HCT116 (cell line): ENCODE measurements at regions not wholly inside any gene's neighbourhood (a gene's known extent, or its start where the extent isn't known, plus 50 kb on each side); places are given as distances from the start of the nearest gene placed in this dataset.

Experiments used
- ATAC-seq: fragments of 200-7000 bp; cut with Tn5 transposase; 2 replicates; pipeline ENCODE4 v1.9.1; 2020; ENCODE audit warnings: mild to moderate bottlenecking, moderate library complexity
- BruUV-seq: library from RNA; stranded (reverse); fragments of 400-500 nt; replicated peaks from 2 replicates; lab custom pipeline; 2021; lab: Mats Ljungman, UMichigan
- CTCF ChIA-PET: fragments of 300-600 bp; sonication (Branson Sonifier 250); formaldehyde crosslinking; loops from one replicate; lab custom pipeline; 2021; ENCODE audit warnings: antibody characterized with exemption; lab: Charles Lee
- POLR2A ChIA-PET: fragments of 300-600, 350-600 bp; sonication (Branson Sonifier 250); formaldehyde crosslinking; loops from one replicate; lab custom pipeline; 2021; ENCODE audit warnings: antibody characterized with exemption; lab: Charles Lee
- RAD21 ChIA-PET, 2 experiments: fragments of 300-600 bp; sonication (Branson Sonifier 250); formaldehyde crosslinking; loops; one replicate each; lab custom pipeline; 2023; ENCODE audit warnings: low total read pairs in 2 of 2; ENCODE audit not compliant: uncharacterized antibody in 2 of 2, unreplicated experiment in 2 of 2, low non-redundant PET in 1 of 2; lab: Charles Lee
- DNase-seq: peaks from one replicate; pipeline ENCODE4 v3.0.0-alpha.2; 2010; ENCODE audit warnings: low read depth, low spot score
- H2AFZ ChIP-seq: fragments of 200-600 bp; shearing (Covaris generic), sonication (generic); 2 replicates; pipeline ENCODE4 v1.6.1; 2017; ENCODE audit warnings: low read depth, mixed run types, mixed read lengths, antibody characterized with exemption, low read length; ENCODE audit not compliant: poor library complexity, severe bottlenecking
- H3K27ac ChIP-seq: 2 replicates; pipeline ENCODE4 v1.5.1; 2012; ENCODE audit warnings: low read depth, low read length
- H3K27me3 ChIP-seq: fragments of 200-600 bp; sonication (generic); 2 replicates; pipeline ENCODE4 v1.6.1; 2016; ENCODE audit warnings: mixed run types, low read length, mixed read lengths; ENCODE audit not compliant: insufficient read depth
- H3K36me3 ChIP-seq, 2 experiments: fragments of 200-500 bp in 1 of 2; fragments of 200-600 bp in 1 of 2; sonication (Bioruptor generic) in 1 of 2; sonication (generic) in 1 of 2; 2 replicates each; pipeline versions ENCODE4 v1.5.1 to v1.6.1; 2014 to 2016; ENCODE audit warnings: low read length in 2 of 2, inconsistent platforms in 1 of 2, mixed read lengths in 1 of 2, mixed run types in 1 of 2; ENCODE audit not compliant: insufficient read depth in 2 of 2, control insufficient read depth in 1 of 2
- H3K4me1 ChIP-seq, 2 experiments: fragments of 200-600 bp in 1 of 2; sonication (generic) in 1 of 2; 2 replicates each; pipeline versions ENCODE4 v1.5.1 to v1.6.1; 2012 to 2017; ENCODE audit warnings: low read length in 2 of 2, inconsistent platforms in 1 of 2, mild to moderate bottlenecking in 1 of 2, mixed read lengths in 1 of 2, mixed run types in 1 of 2, moderate library complexity in 1 of 2; ENCODE audit not compliant: insufficient read depth in 2 of 2, control insufficient read depth in 1 of 2
- H3K4me2 ChIP-seq: fragments of 200-600 bp; sonication (generic); 2 replicates; pipeline ENCODE4 v1.6.1; 2017; ENCODE audit warnings: mixed run types, low read length, mixed read lengths
- H3K4me3 ChIP-seq, 2 experiments: fragments of 200-600 bp in 1 of 2; sonication (generic) in 1 of 2; replicated peaks in 1 of 2; 2 replicates each; pipeline ENCODE4 v1.5.1; 2011 to 2016; ENCODE audit warnings: low read length in 2 of 2, control low read depth in 1 of 2, low read depth in 1 of 2, mild to moderate bottlenecking in 1 of 2, mixed read lengths in 1 of 2, mixed run types in 1 of 2
- H3K79me2 ChIP-seq: fragments of 200-600 bp; sonication (generic); 2 replicates; pipeline ENCODE4 v1.6.1; 2017; ENCODE audit warnings: mild to moderate bottlenecking, mixed run types, low read length, moderate library complexity, mixed read lengths; ENCODE audit not compliant: insufficient read depth
- H3K9ac ChIP-seq: fragments of 200-600 bp; sonication (generic); 2 replicates; pipeline ENCODE4 v1.6.1; 2016; ENCODE audit warnings: low read length, mixed read lengths
- H3K9me2 ChIP-seq: fragments of 200-600 bp; sonication (generic), shearing (Covaris generic); 2 replicates; pipeline ENCODE4 v1.6.1; 2017; ENCODE audit warnings: mixed run types, mild to moderate bottlenecking, moderate library complexity; ENCODE audit not compliant: insufficient read depth
- H3K9me3 ChIP-seq, 2 experiments: fragments of 200-500 bp in 1 of 2; fragments of 200-600 bp in 1 of 2; sonication (Bioruptor generic) in 1 of 2; sonication (generic) in 1 of 2; 2 replicates each; pipeline ENCODE4 v1.6.1; 2014 to 2017; ENCODE audit warnings: low read length in 2 of 2, mixed read lengths in 2 of 2, inconsistent platforms in 1 of 2, low read depth in 1 of 2, mild to moderate bottlenecking in 1 of 2, mixed run types in 1 of 2, moderate library complexity in 1 of 2; ENCODE audit not compliant: control insufficient read depth in 1 of 2, insufficient read depth in 1 of 2
- H4K20me1 ChIP-seq: fragments of 200-600 bp; sonication (generic), shearing (Covaris generic); 2 replicates; pipeline ENCODE4 v1.6.1; 2017; ENCODE audit warnings: mixed run types, mild to moderate bottlenecking, moderate library complexity; ENCODE audit not compliant: insufficient read depth
- CBX3 ChIP-seq: IDR thresholded peaks from 2 replicates; pipeline ENCODE4 v1.6.1; 2012; ENCODE audit warnings: low read depth
- CEBPB ChIP-seq: IDR thresholded peaks from 2 replicates; pipeline ENCODE4 v1.6.1; 2012; ENCODE audit warnings: low read depth
- EGR1 ChIP-seq: IDR thresholded peaks from 2 replicates; pipeline ENCODE4 v1.6.1; 2012; ENCODE audit warnings: low read depth
- EZH2phosphoT487 ChIP-seq: fragments of 200-600 bp; IDR thresholded peaks from 2 replicates; pipeline ENCODE4 v1.6.1; 2018; ENCODE audit warnings: antibody characterized with exemption, borderline replicate concordance
- POLR2AphosphoS5 ChIP-seq: IDR thresholded peaks from 2 replicates; pipeline ENCODE4 v1.6.1; 2011; ENCODE audit warnings: mild to moderate bottlenecking, low read depth, low read length, moderate library complexity
- SIN3A ChIP-seq: IDR thresholded peaks from 2 replicates; pipeline ENCODE4 v1.6.1; 2012; ENCODE audit warnings: low read depth
- TCF7L2 ChIP-seq: IDR thresholded peaks from 2 replicates; pipeline ENCODE4 v1.7.0; 2011; ENCODE audit warnings: borderline replicate concordance, inconsistent platforms; ENCODE audit not compliant: insufficient read depth, insufficient read length; ENCODE audit errors: extremely low read depth
- YY1 ChIP-seq: IDR thresholded peaks from 2 replicates; pipeline ENCODE4 v1.6.1; 2011; ENCODE audit warnings: low read length, low read depth, moderate library complexity, mild to moderate bottlenecking; ENCODE audit not compliant: insufficient replicate concordance; ENCODE audit errors: extremely low read depth
- ZFX ChIP-seq: fragments of 450-650 bp; IDR thresholded peaks from 2 replicates; pipeline ENCODE4 v1.6.1; 2017
- ZNF274 ChIP-seq: fragments of 200-500 bp; sonication (Bioruptor generic); IDR thresholded peaks from 2 replicates; pipeline ENCODE4 v1.6.1; 2014; ENCODE audit warnings: mild to moderate bottlenecking, low read depth, low read length, inconsistent platforms
- intact Hi-C: fragments of 100-400 bp; cut with micrococcal nuclease; formaldehyde crosslinking; loops from 2 replicates; pipeline ENCODE4 v1.10.0; 2022
- TF ChIP-seq, protein P1 (sequence below): IDR thresholded peaks from 2 replicates; pipeline ENCODE4 v1.6.1; 2012; ENCODE audit warnings: low read depth
- TF ChIP-seq, protein P2 (sequence below): IDR thresholded peaks from 2 replicates; pipeline ENCODE4 v1.6.1; 2012

DNA sequence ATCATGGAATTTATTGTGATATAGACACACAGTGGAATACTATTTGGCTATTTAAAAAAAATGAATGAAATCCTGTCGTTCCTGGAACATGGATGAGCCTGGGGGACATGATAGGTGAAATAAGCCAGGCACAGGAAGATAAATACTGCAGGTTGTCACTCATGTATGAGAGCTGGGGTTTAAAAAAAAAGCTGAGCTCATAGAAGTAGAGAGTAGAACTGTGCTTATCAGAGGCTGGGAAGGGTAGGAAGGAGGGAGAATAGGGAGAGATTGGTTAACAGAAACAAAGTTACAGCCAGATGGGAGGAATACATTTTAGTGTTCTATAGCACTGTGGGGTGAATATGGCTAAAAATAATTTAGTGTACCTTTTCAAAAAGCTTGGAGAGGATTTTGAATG lies 200.6 kb upstream of the NR4A3 start:
- Histone ChIP-seq H3K9me2 (no peaks in the 10 kb centered on the region), H3K27ac (no peak overlapping the region), H3K79me2 (no peaks in the 10 kb centered on the region), H3K9ac (no peak overlapping the region), H3K4me2 (no peak overlapping the region), H3K36me3 (no peaks in the 10 kb centered on the region), H2AFZ (no peak overlapping the region), H3K4me3 (no peak overlapping the region), H3K4me1 (no peaks in the 10 kb centered on the region), H3K27me3 (no peaks in the 10 kb centered on the region), H3K9me3 (no peaks in the 10 kb centered on the region), H4K20me1 (no peaks in the 10 kb centered on the region)
- no TSS peak for BruUV-seq
- POLR2A ChIA-PET = no interaction called here
- ATAC-seq (no peak), DNase-seq (no peak)
- no peak for TF ChIP-seq EZH2phosphoT487
- no peak for TF ChIP-seq TCF7L2
- no peak for TF ChIP-seq ZFX
- no peak for TF ChIP-seq POLR2AphosphoS5
- no peak for TF ChIP-seq CEBPB
- TF ChIP-seq SIN3A = no peak
- TF ChIP-seq ZNF274 = no peak
- TF ChIP-seq EGR1 = no peak
- TF ChIP-seq, protein P1, sequence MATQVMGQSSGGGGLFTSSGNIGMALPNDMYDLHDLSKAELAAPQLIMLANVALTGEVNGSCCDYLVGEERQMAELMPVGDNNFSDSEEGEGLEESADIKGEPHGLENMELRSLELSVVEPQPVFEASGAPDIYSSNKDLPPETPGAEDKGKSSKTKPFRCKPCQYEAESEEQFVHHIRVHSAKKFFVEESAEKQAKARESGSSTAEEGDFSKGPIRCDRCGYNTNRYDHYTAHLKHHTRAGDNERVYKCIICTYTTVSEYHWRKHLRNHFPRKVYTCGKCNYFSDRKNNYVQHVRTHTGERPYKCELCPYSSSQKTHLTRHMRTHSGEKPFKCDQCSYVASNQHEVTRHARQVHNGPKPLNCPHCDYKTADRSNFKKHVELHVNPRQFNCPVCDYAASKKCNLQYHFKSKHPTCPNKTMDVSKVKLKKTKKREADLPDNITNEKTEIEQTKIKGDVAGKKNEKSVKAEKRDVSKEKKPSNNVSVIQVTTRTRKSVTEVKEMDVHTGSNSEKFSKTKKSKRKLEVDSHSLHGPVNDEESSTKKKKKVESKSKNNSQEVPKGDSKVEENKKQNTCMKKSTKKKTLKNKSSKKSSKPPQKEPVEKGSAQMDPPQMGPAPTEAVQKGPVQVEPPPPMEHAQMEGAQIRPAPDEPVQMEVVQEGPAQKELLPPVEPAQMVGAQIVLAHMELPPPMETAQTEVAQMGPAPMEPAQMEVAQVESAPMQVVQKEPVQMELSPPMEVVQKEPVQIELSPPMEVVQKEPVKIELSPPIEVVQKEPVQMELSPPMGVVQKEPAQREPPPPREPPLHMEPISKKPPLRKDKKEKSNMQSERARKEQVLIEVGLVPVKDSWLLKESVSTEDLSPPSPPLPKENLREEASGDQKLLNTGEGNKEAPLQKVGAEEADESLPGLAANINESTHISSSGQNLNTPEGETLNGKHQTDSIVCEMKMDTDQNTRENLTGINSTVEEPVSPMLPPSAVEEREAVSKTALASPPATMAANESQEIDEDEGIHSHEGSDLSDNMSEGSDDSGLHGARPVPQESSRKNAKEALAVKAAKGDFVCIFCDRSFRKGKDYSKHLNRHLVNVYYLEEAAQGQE = no peak
- TF ChIP-seq CBX3 = no peak
- TF ChIP-seq, protein P2, sequence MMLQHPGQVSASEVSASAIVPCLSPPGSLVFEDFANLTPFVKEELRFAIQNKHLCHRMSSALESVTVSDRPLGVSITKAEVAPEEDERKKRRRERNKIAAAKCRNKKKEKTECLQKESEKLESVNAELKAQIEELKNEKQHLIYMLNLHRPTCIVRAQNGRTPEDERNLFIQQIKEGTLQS = no peak
- TF ChIP-seq YY1 = no peak
- intact Hi-C loops = no loop called here
- CTCF ChIA-PET = no interaction called here
- RAD21 ChIA-PET = no interaction called here
